GM12878 (cell line): ENCODE measurements at regions not wholly inside any gene's neighbourhood (a gene's known extent, or its start where the extent isn't known, plus 50 kb on each side); places are given as distances from the start of the nearest gene placed in this dataset.

Experiments
- ATAC-seq: fragments of 200-7000 bp; cut with Tn5 transposase; 3 replicates; pipeline ENCODE4 v1.9.1; 2020; ENCODE audit warnings: mild to moderate bottlenecking, moderate library complexity
- BruUV-seq: library from RNA; stranded (reverse); fragments of 400-500 nt; replicated peaks from 2 replicates; lab custom pipeline; 2021; lab: Mats Ljungman, UMichigan
- CTCF ChIA-PET: fragments of 300-600 bp; sonication (Branson Sonifier 250); formaldehyde crosslinking; extraction: SDS; loops from one replicate; lab custom pipeline; 2021; ENCODE audit warnings: inconsistent platforms; lab: Yijun Ruan, JAX
- POLR2A ChIA-PET: fragments of 350-600 bp; formaldehyde crosslinking; extraction: SDS; loops from one replicate; lab custom pipeline; 2021; ENCODE audit warnings: inconsistent platforms; lab: Charles Lee
- RAD21 ChIA-PET: fragments of 300-600 bp; sonication (Branson Sonifier 250); formaldehyde crosslinking; loops from one replicate; lab custom pipeline; 2023; ENCODE audit warnings: antibody characterized with exemption; ENCODE audit not compliant: unreplicated experiment; lab: Charles Lee
- SMC1A ChIA-PET: fragments of 300-600 bp; sonication (Branson Sonifier 250); formaldehyde crosslinking; loops from one replicate; lab custom pipeline; 2023; ENCODE audit not compliant: unreplicated experiment, uncharacterized antibody; lab: Charles Lee
- DNase-seq: peaks from one replicate; pipeline ENCODE4 v3.0.0-alpha.2; 2011; ENCODE audit warnings: low read depth, low spot score
- FAIRE-seq: peaks from 3 replicates; lab custom pipeline; 2011; peaks lifted over from hg19 to GRCh38; lab: Jason Lieb, UNC
- H2AFZ ChIP-seq: 2 replicates; pipeline ENCODE4 v1.6.0; 2011; ENCODE audit warnings: low read depth, low read length, control low read depth; ENCODE audit not compliant: control insufficient read depth
- H3K27ac ChIP-seq: 2 replicates; pipeline ENCODE4 v1.5.1; 2011; ENCODE audit warnings: control low read depth; ENCODE audit not compliant: control insufficient read depth, insufficient read depth
- H3K27me3 ChIP-seq, 2 experiments: replicated peaks in 1 of 2; 2 replicates each; pipeline versions ENCODE4 v1.6.0 to v1.6.1; 2011; ENCODE audit warnings: low read length in 1 of 2; ENCODE audit not compliant: control insufficient read depth in 2 of 2, insufficient read depth in 2 of 2
- H3K36me3 ChIP-seq, 2 experiments: 2 replicates each; pipeline ENCODE4 v1.5.1; 2011; ENCODE audit warnings: low read length in 1 of 2; ENCODE audit not compliant: control insufficient read depth in 2 of 2, insufficient read depth in 2 of 2
- H3K4me1 ChIP-seq: 2 replicates; pipeline ENCODE4 v1.6.1; 2011; ENCODE audit warnings: mild to moderate bottlenecking, low read length, moderate library complexity, mixed read lengths; ENCODE audit not compliant: control insufficient read depth, insufficient read depth
- H3K4me2 ChIP-seq: 2 replicates; pipeline ENCODE4 v1.6.0; 2011; ENCODE audit warnings: control low read depth; ENCODE audit not compliant: control insufficient read depth, insufficient read depth
- H3K4me3 ChIP-seq: fragments of 200-600 bp; sonication (generic); 2 replicates; pipeline ENCODE4 v1.5.1; 2016
- H3K79me2 ChIP-seq: 2 replicates; pipeline ENCODE4 v1.6.0; 2011; ENCODE audit warnings: low read length; ENCODE audit not compliant: control insufficient read depth, insufficient read depth
- H3K9ac ChIP-seq: 2 replicates; pipeline ENCODE4 v1.8.0; 2011; ENCODE audit warnings: low read length, control low read depth, mixed read lengths; ENCODE audit not compliant: control insufficient read depth, insufficient read depth
- H3K9me3 ChIP-seq: replicated peaks from 3 replicates; pipeline ENCODE4 v1.5.1; 2011; ENCODE audit warnings: mild to moderate bottlenecking, low read length; ENCODE audit not compliant: control insufficient read depth, insufficient read depth
- H4K20me1 ChIP-seq: 2 replicates; pipeline ENCODE4 v1.6.0; 2011; ENCODE audit not compliant: control insufficient read depth, insufficient read depth
- LARP7 ChIP-seq: fragments of 450-650 bp; IDR thresholded peaks from 2 replicates; pipeline ENCODE4 v1.6.1; 2017; ENCODE audit warnings: mild to moderate bottlenecking
- MEF2A ChIP-seq: IDR thresholded peaks from 2 replicates; pipeline ENCODE4 v1.6.1; 2011; ENCODE audit warnings: low read depth, mild to moderate bottlenecking, low read length, moderate library complexity; ENCODE audit not compliant: insufficient read depth
- MEF2B ChIP-seq: fragments of 450-650 bp; IDR thresholded peaks from 2 replicates; pipeline ENCODE4 v1.6.1; 2018; ENCODE audit warnings: mild to moderate bottlenecking, moderate library complexity; ENCODE audit not compliant: partially characterized antibody, poor library complexity, severe bottlenecking
- RUNX3 ChIP-seq: IDR thresholded peaks from 2 replicates; pipeline ENCODE4 v1.6.1; 2012; ENCODE audit warnings: low read length, inconsistent platforms
- SPI1 ChIP-seq: IDR thresholded peaks from 2 replicates; pipeline ENCODE4 v1.6.1; 2011; ENCODE audit warnings: low read depth, mild to moderate bottlenecking, low read length, moderate library complexity, borderline replicate concordance; ENCODE audit not compliant: insufficient read depth
- ZBTB33 ChIP-seq: fragments of 450-650 bp; IDR thresholded peaks from 2 replicates; pipeline ENCODE4 v1.6.1; 2017; ENCODE audit warnings: mild to moderate bottlenecking
- WGBS: methylation state at CpG from one replicate; pipeline ENCODE4 v1.1.6; 2016; ENCODE audit warnings: low lambda C conversion rate; ENCODE audit not compliant: insufficient replicate concordance, insufficient coverage; ENCODE audit errors: missing lambda C conversion rate; 5-methylcytosine and 5-hydroxymethylcytosine counted together
- in situ Hi-C: fragments of 300-500 bp; cut with MboI; formaldehyde crosslinking; loops from 9 replicates; pipeline ENCODE4 v1.14.3; 2018; ENCODE audit warnings: mixed read lengths
- intact Hi-C: fragments of 100-400 bp; cut with micrococcal nuclease; formaldehyde crosslinking; loops from one replicate; pipeline ENCODE4 v1.14.2; 2022; ENCODE audit not compliant: unreplicated experiment

- no peak overlapping the region for H3K4me3 ChIP-seq
- peak overlapping the region; percentile 46 for H3K27ac ChIP-seq
- TF ChIP-seq MEF2A: peak; percentile 84
- peak; percentile 72 for TF ChIP-seq SPI1
- TF ChIP-seq ZBTB33: no peak
- TF ChIP-seq MEF2B: peak; percentile 52
- no peak for TF ChIP-seq LARP7
- 0 out of 2 replicates have a peak, but pooled peaks have one; percentile 9 for TF ChIP-seq RUNX3
- TF ChIP-seq, all 136 proteins: peak for 4
- Histone ChIP-seq H3K27me3 (no peaks in the 10 kb centered on the region; a peak in 1 of 4 replicates), H3K4me2 (peak overlapping the region; percentile 57; the same call in 1 of the 2 replicates), H4K20me1 (no peaks in the 10 kb centered on the region), H3K36me3 (no peaks in the 10 kb centered on the region), H3K9me3 (no peaks in the 10 kb centered on the region), H3K4me1 (peaks cover 7% of the 10 kb centered on the region; the same call in 1 of the 2 replicates), H3K9ac (no peak overlapping the region), H3K79me2 (no peaks in the 10 kb centered on the region), H2AFZ (no peak overlapping the region)
- in situ Hi-C loops: no loop called here
- no peak for FAIRE-seq
- POLR2A ChIA-PET: no interaction called here
- intact Hi-C loops: no loop called here
- CTCF ChIA-PET: interaction anchor here (1.0 kb wide), 1 partner anchor 162 kb away, joined by 3 read pairs; no protein-coding TSS in a partner anchor
- DNase-seq: no peak
- no TSS peak for BruUV-seq
- WGBS: 0% methylated on average over 2 of the region's 2 CpGs
- ATAC-seq: peak; percentile 29
- SMC1A ChIA-PET: no interaction called here
- RAD21 ChIA-PET: interaction anchor here (0.7 to 1.0 kb wide), 2 partner anchors 10 to 59 kb away, joined by 3 to 4 read pairs; no protein-coding TSS in a partner anchor
These were observed 389.0 kb upstream of the C2CD4B start for GRCh38 chr15:62553911-62554563.
